Fibroblast of pulmonary artery (primary cell): ENCODE measurements at regions not wholly inside any gene's neighbourhood (a gene's known extent, or its start where the extent isn't known, plus 50 kb on each side); places are given as distances from the start of the nearest gene placed in this dataset.
"Not testable (repeated sequence)": the region's sequence is repeated elsewhere in the genome, so short reads cannot be mapped to it uniquely, and the experiment has no call there.

Experiments used
- DNase-seq: peaks from one replicate; pipeline ENCODE4 v3.0.0-alpha.2; 2010; ENCODE audit warnings: low read depth
- H3K4me3 ChIP-seq: replicated peaks from 2 replicates; pipeline ENCODE4 v1.5.1; 2011; ENCODE audit warnings: low read depth, mild to moderate bottlenecking, control low read depth, low read length, moderate library complexity
- TF ChIP-seq, protein P1 (sequence below): IDR thresholded peaks from 2 replicates; pipeline ENCODE4 v1.5.1; 2011; ENCODE audit warnings: mild to moderate bottlenecking, control low read depth, low read length, inconsistent platforms; ENCODE audit errors: missing control alignments

DNA sequence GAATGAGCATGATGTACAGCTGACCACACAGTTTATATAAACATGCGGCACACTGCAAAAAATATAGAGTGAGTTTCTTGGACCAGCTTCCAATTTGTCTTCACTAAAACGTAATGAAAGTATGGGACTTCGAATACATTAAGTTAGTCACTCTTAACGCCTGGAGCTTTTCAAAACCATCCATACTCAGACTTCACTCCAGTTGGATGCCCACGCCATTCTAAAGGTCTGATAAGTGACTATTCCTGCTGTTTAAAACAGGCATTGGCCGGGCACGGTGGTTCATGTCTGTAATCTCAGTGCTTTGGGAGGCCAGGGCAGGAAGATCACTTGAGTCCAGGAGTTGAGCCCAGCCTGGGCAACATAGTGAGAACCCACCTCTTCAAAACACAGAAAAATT is 84.6 kb downstream of the MYL12B start:
- no peak overlapping the region for H3K4me3 ChIP-seq
- no peak for DNase-seq

DNA sequence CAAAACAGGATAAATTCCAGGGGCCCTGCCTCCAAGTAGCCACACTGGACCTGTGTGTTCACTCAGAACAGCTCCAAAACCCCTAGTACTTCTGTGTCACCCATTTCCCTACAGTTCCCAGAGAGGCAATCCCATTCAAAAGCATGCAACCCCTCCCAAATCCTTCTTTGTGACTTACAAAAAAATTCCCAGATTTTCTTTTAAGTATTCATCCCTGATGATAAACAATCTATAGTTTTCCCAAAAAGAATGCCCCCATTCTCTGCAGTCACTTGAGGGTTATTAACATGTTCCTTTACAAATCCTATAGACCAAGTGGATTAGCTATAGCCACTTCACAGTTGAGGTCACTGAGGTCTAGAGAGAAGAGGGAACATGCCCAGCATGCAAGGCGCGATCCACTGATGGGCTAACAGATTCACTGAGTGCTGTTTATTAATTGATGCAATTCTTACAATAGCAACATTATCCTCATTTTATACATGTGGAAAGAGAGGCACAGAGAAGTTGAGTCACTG is 85.4 kb downstream of the MYL12B start:
- DNase-seq: no peak
- TF ChIP-seq, protein P1, sequence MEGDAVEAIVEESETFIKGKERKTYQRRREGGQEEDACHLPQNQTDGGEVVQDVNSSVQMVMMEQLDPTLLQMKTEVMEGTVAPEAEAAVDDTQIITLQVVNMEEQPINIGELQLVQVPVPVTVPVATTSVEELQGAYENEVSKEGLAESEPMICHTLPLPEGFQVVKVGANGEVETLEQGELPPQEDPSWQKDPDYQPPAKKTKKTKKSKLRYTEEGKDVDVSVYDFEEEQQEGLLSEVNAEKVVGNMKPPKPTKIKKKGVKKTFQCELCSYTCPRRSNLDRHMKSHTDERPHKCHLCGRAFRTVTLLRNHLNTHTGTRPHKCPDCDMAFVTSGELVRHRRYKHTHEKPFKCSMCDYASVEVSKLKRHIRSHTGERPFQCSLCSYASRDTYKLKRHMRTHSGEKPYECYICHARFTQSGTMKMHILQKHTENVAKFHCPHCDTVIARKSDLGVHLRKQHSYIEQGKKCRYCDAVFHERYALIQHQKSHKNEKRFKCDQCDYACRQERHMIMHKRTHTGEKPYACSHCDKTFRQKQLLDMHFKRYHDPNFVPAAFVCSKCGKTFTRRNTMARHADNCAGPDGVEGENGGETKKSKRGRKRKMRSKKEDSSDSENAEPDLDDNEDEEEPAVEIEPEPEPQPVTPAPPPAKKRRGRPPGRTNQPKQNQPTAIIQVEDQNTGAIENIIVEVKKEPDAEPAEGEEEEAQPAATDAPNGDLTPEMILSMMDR: no peak
- no peak overlapping the region for H3K4me3 ChIP-seq

More for the DNA sequence above, 84.6 kb downstream of the MYL12B start:
- TF ChIP-seq, protein P1: no peak

DNA sequence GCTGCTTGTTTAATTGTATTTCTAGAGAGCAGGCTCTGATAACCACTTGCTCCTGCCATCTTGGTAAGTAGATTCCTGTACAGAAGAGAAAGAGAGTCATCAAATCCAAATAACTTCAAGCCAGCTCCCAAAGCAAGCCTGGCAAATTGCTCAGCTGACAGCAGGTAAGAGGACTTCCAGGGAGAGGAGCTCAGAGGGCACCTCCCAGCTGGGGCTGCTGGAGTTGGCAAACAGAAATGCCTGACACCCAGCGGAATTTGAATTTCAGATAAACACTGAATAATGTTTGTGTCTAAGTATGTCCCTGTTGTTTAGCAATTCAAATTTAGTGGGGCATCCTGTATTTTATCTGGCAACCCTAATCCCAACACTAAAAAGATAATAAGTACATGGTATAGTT is 86.2 kb downstream of the MYL12B start:
- TF ChIP-seq, protein P1: no peak
- DNase-seq: no peak

DNA sequence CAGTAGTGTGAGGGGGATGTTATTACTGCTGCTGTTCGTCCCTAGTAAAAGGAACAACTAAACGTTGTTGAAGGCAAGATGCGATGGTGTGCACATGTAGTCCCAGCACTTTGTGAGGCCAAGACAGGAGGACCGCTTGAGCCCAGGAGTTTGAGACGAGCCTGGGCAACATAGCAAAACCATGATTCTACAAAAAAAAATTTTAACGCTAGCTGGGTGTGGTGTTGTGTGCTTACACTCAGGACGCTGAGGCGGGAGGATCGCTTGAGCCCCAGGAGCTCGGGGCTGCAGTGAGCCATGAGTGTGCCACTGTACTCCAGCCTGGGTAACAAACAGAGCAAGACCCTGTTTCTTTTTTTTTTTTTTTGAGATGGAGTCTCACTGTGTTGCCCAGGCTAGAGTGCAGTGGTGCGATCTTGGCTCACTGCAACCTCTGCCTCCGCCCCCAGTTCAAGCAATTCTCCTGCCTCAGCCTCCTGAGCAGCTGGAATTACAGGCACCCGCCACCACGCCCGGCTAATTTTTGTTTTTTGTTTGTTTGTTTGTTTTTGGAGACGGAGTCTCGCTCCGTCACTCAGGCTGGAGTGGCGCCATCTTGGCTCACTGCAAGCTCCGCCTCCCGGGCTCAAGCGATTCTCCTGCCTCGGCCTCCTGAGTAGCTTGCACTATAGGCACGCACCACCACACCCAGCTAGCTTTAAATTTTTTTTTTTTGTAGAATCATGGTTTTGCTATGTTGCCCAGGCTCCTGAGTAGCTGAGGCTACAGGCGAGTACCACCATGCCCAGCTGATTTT is 87.3 kb downstream of the MYL12B start:
- H3K4me3 ChIP-seq, DNase-seq: not testable (repeated sequence)

More for the DNA sequence above, 86.2 kb downstream of the MYL12B start:
- no peak overlapping the region for H3K4me3 ChIP-seq

DNA sequence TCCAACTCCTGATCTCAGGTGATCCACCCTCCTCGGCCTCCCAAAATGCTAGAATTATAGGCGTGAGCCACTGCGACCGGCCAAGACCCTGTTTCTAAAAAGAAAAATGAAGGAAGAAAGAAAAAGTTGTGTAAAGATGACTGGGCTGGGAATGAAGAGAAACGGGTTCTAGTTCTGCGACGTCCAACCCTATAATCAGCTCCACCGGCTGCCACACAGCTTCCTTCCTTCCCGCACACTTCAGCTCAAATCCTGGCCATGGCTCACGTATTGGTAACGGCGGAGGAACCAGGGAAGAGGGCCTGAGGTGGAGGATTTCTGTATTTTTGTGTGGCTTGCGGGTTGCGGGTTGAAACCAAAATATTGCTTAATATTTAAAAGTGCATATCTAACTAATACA is 88.1 kb downstream of the MYL12B start:
- TF ChIP-seq, protein P1: no peak
- DNase-seq: no peak
- H3K4me3 ChIP-seq: no peak overlapping the region

DNA sequence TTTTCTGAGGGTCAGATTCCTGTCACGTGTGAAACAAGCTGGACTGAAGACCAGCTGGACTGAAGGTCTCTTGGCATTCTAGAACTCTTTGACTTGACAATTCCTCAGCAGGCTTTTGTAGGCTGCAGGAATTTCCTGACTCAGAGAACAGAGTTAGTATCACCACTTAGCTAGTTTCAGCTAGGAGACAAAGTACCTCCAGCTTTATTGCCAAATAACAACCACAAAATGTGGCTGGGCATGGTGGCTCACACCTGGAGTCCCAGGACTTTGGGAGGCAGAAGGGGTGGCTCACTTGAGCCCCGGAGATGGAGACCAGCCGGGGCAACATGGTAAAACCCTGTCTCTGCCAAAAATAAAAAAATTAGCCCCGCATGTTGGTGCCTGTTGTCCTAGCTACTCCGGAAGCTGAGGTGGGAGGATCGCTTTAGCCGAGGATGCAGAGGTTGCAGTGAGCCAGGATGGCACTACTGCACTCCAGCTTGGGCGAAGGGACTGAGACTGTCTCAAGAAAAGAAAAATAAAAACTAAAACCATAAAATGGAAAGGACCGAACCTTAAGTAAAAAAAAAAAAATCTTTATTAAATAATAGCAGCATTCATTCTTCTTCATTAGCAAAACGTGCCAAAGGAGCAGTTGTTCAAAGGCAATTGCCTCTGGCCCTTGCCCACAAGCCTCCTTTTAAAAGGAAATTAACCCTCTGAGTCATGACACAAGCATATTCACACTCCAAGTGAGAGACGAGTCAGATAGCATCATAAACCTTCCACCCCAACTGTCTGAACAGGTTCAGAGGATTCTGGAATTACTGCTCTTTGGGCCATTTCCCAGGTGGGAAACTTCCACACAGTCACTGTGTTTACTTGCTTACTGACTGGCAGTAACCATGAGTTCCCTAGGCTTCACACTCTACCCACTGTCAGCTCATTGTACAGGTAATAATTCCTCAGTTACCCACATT is 88.9 kb downstream of the MYL12B start:
- no peak overlapping the region for H3K4me3 ChIP-seq
- peak; percentile 27 for DNase-seq
- TF ChIP-seq, protein P1: no peak

DNA sequence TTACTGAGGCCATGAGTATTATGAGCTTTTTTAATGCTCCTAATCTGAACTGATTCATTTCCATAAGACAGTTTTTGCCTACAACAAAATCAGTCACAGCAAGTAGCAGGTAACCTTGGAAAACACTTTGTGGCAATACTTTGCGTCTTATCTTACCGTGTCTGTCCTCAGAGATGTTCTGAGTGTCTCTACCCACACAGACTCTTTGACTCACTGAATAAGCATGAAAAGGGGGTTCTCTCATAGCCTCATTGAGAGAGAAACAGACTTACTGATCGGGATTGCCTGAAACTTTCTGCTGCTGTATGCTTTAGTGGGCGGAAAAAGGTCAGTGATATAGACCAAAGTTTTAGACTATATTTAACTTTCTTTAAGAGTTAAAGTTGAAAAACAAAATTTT is 92.6 kb downstream of the MYL12B start:
- DNase-seq: no peak
- H3K4me3 ChIP-seq: no peak overlapping the region
- TF ChIP-seq, protein P1: no peak
